ENCODE measurements at regions not wholly inside any gene's neighbourhood (a gene's known extent, or its start where the extent isn't known, plus 50 kb on each side); places are given as distances from the start of the nearest gene placed in this dataset.

- H3K27me3 Mint-ChIP-seq (ENCODE audit: low read depth), result no peaks in the 10 kb centered on the region
- H3K4me1 ChIP-seq (ENCODE audit: insufficient read depth, low read length), result no peaks in the 10 kb centered on the region
- H3K36me3 Mint-ChIP-seq (ENCODE audit: insufficient read depth in 1 of 3, low read depth in 3 of 3), result peaks cover 0 to 4% (median 3%) of the 10 kb centered on the region in 3 experiments; a peak in 3 of 7 replicates
- no peak overlapping the region for H3K27ac ChIP-seq (ENCODE audit: insufficient read length, low read depth, low read length)
- no peaks in the 10 kb centered on the region for H3K79me1 ChIP-seq (ENCODE audit: insufficient read depth, low read depth, low read length, poor library complexity, severe bottlenecking)
- no peak overlapping the region for H3K56ac ChIP-seq (ENCODE audit: insufficient read length, low read depth, low read length)
- no peak for DNase-seq
- H2BK12ac ChIP-seq (ENCODE audit: insufficient read length, low read depth, low read length), result no peak overlapping the region
- no peak overlapping the region for H3K23ac ChIP-seq (ENCODE audit: insufficient read length, low read depth, low read length)
- no peak overlapping the region for H3T11ph ChIP-seq (ENCODE audit: low read length)
- no peak overlapping the region for H4K91ac ChIP-seq (ENCODE audit: insufficient read length, low read depth, low read length)
- no peaks in the 10 kb centered on the region for H3K27me3 ChIP-seq (ENCODE audit: insufficient read depth, low read length)
- no peak overlapping the region for H3K4me2 ChIP-seq (ENCODE audit: insufficient read depth, insufficient read length, low read length)
- no peak overlapping the region for H2BK5ac ChIP-seq (ENCODE audit: insufficient read length, low read length)
- no peak overlapping the region for H4K5ac ChIP-seq (ENCODE audit: insufficient read length, low read depth, low read length)
- H4K20me1 ChIP-seq (ENCODE audit: control insufficient read depth, insufficient read depth, insufficient read length), result no peaks in the 10 kb centered on the region
- no peak for TF ChIP-seq CTCF (conservative IDR thresholded peaks at IDR 0.05)
- no peak overlapping the region for H3K4me3 Mint-ChIP-seq
- H3K4me1 Mint-ChIP-seq, result peaks cover 0 to 2% of the 10 kb centered on the region in 2 experiments; a peak in 1 of 4 replicates
- H3K9me3 ChIP-seq (ENCODE audit: control insufficient read depth, low read depth, low read length), result no peaks in the 10 kb centered on the region
- no CpG with 5 or more reads among the region's 4 CpGs for WGBS (ENCODE audit: extremely low coverage, insufficient read length, low lambda C conversion rate)
- H3K9ac ChIP-seq (ENCODE audit: extremely low read depth, insufficient read length, low read length), result no peak overlapping the region
- H2BK15ac ChIP-seq (ENCODE audit: low read depth, low read length), result no peak overlapping the region
- no peak overlapping the region for H3K4ac ChIP-seq (ENCODE audit: low read depth, low read length)
- no peak overlapping the region for H3K18ac ChIP-seq (ENCODE audit: insufficient read length, low read depth, low read length)
- H3K79me2 ChIP-seq (ENCODE audit: insufficient read depth, low read length), result no peaks in the 10 kb centered on the region
- H3K9me3 Mint-ChIP-seq, result peaks cover 4 to 10% of the 10 kb centered on the region in 2 experiments; a peak in 3 of 5 replicates
- no peak overlapping the region for H2BK120ac ChIP-seq (ENCODE audit: low read depth, low read length, poor library complexity, severe bottlenecking)
- no peak overlapping the region for H3K27ac Mint-ChIP-seq
- no peak overlapping the region for H4K8ac ChIP-seq (replicated peaks; ENCODE audit: insufficient read length, low read depth, low read length)
- no peak overlapping the region for H2BK20ac ChIP-seq (ENCODE audit: low read depth, low read length, poor library complexity, severe bottlenecking)
- no peak overlapping the region for H2AK5ac ChIP-seq (ENCODE audit: insufficient read length, low read length)
- H2AFZ ChIP-seq (ENCODE audit: low read length), result no peak overlapping the region
- H3K23me2 ChIP-seq (ENCODE audit: insufficient read length, low read depth, low read length, poor library complexity, severe bottlenecking), result no peaks in the 10 kb centered on the region
- no peak overlapping the region for H3K14ac ChIP-seq (ENCODE audit: insufficient read depth, low read length)
Observed at GRCh38 chr7:12138421-12138820, 72.7 kb upstream of the TMEM106B start.

Data from H9 (cell line).